GM18520 (cell line): ENCODE measurements at regions not wholly inside any gene's neighbourhood (a gene's known extent, or its start where the extent isn't known, plus 50 kb on each side); places are given as distances from the start of the nearest gene placed in this dataset.

Experiments used
- ATAC-seq: cut with Tn5 transposase; IDR thresholded peaks from one replicate; pipeline ENCODE4 v1.9.1; 2021; ENCODE audit not compliant: unreplicated experiment

GRCh38 chr2:146666340-146666739 is 1178.5 kb upstream of the ACVR2A start:
- ATAC-seq: no peak

- no peak for ATAC-seq
These were observed 1179.0 kb upstream of the ACVR2A start for GRCh38 chr2:146665800-146666199.

- no peak for ATAC-seq
These were observed 1183.2 kb upstream of the ACVR2A start for GRCh38 chr2:146661473-146662096.

- no peak for ATAC-seq
These were observed 1184.9 kb upstream of the ACVR2A start for GRCh38 chr2:146659976-146660375.

- ATAC-seq: no peak
These were observed 1192.5 kb upstream of the ACVR2A start for GRCh38 chr2:146652311-146652710.

- ATAC-seq: no peak
These were observed 1193.5 kb upstream of the ACVR2A start for GRCh38 chr2:146651361-146651760.

- no peak for ATAC-seq
These were observed 1202.8 kb upstream of the ACVR2A start for GRCh38 chr2:146642066-146642465.

- ATAC-seq: no peak
These were observed 1210.4 kb upstream of the ACVR2A start for GRCh38 chr2:146634230-146635097.

- no peak for ATAC-seq
These were observed 1211.7 kb upstream of the ACVR2A start for GRCh38 chr2:146633159-146633558.

GRCh38 chr2:146632707-146633106 is 1212.1 kb upstream of the ACVR2A start:
- no peak for ATAC-seq

GRCh38 chr2:146624430-146625160 is 1220.2 kb upstream of the ACVR2A start:
- no peak for ATAC-seq

- no peak for ATAC-seq
These were observed 1221.1 kb upstream of the ACVR2A start for GRCh38 chr2:146623771-146624170.

GRCh38 chr2:146621656-146622055 is 1223.2 kb upstream of the ACVR2A start:
- ATAC-seq: no peak

- ATAC-seq: no peak
These were observed 1229.1 kb upstream of the ACVR2A start for GRCh38 chr2:146615778-146616177.

- ATAC-seq: no peak
These were observed 1236.3 kb upstream of the ACVR2A start for GRCh38 chr2:146608490-146608889.

GRCh38 chr2:146604521-146604920 is 1240.3 kb upstream of the ACVR2A start:
- no peak for ATAC-seq

GRCh38 chr2:146602856-146603255 is 1242.0 kb upstream of the ACVR2A start:
- ATAC-seq: no peak

GRCh38 chr2:146602383-146602782 is 1242.4 kb upstream of the ACVR2A start:
- no peak for ATAC-seq

- ATAC-seq: no peak
These were observed 1246.0 kb upstream of the ACVR2A start for GRCh38 chr2:146598791-146599190.

GRCh38 chr2:146597291-146597690 is 1247.5 kb upstream of the ACVR2A start:
- no peak for ATAC-seq

- ATAC-seq: no peak
These were observed 1252.9 kb upstream of the ACVR2A start for GRCh38 chr2:146591908-146592307.

- ATAC-seq: no peak
These were observed 1257.5 kb upstream of the ACVR2A start for GRCh38 chr2:146587291-146587713.
